HAP-1 (cell line): ENCODE measurements at regions not wholly inside any gene's neighbourhood (a gene's known extent, or its start where the extent isn't known, plus 50 kb on each side); places are given as distances from the start of the nearest gene placed in this dataset.

Experiments
- DNase-seq, 2 experiments: peaks; one replicate each; pipeline ENCODE4 v3.0.0-alpha.2; 2016 to 2020; ENCODE audit warnings: low spot score in 2 of 2
- H3K27me3 ChIP-seq: fragments of 250-450 bp; sonication (Bioruptor Pico); 2 replicates; pipeline ENCODE4 v1.5.1; 2020; ENCODE audit warnings: low read depth, mild to moderate bottlenecking, moderate library complexity
- H3K36me3 ChIP-seq: fragments of 250-450 bp; sonication (Bioruptor Pico); replicated peaks from 2 replicates; pipeline ENCODE4 v1.5.1; 2020; ENCODE audit warnings: mild to moderate bottlenecking
- H3K4me1 ChIP-seq: fragments of 250-450 bp; sonication (Bioruptor Pico); 2 replicates; pipeline ENCODE4 v1.5.1; 2020; ENCODE audit warnings: mild to moderate bottlenecking
- H3K4me3 ChIP-seq: fragments of 250-450 bp; sonication (Bioruptor Pico); 2 replicates; pipeline ENCODE4 v1.5.1; 2020; ENCODE audit warnings: mild to moderate bottlenecking, moderate library complexity
- H3K9me3 ChIP-seq: fragments of 250-450 bp; sonication (Bioruptor Pico); 2 replicates; pipeline ENCODE4 v1.5.1; 2020; ENCODE audit warnings: mild to moderate bottlenecking, moderate library complexity
- in situ Hi-C: fragments of 300-500 bp; cut with MboI; formaldehyde crosslinking; loops from 3 replicates; pipeline ENCODE4 v1.14.3; 2020; ENCODE audit warnings: low sequenced_read_pairs, inconsistent platforms, mixed read lengths

- DNase-seq, result no peak
- H3K9me3 ChIP-seq, result no peaks in the 10 kb centered on the region
- H3K27me3 ChIP-seq, result no peaks in the 10 kb centered on the region
- no peak overlapping the region for H3K4me3 ChIP-seq
- H3K4me1 ChIP-seq, result no peaks in the 10 kb centered on the region; the same call in 1 of the 2 replicates
- in situ Hi-C loops, result no loop called here
- no peaks in the 10 kb centered on the region for H3K36me3 ChIP-seq
Observed at GRCh38 chr4:29521281-29521680, 1198.9 kb upstream of the PCDH7 start.

GRCh38 chr4:29536745-29537144, 1183.4 kb upstream of the PCDH7 start:
- DNase-seq, result no peak
- Histone ChIP-seq H3K36me3 (no peaks in the 10 kb centered on the region), H3K9me3 (no peaks in the 10 kb centered on the region), H3K4me3 (no peak overlapping the region), H3K4me1 (no peaks in the 10 kb centered on the region), H3K27me3 (no peaks in the 10 kb centered on the region)
- in situ Hi-C loops, result no loop called here

GRCh38 chr4:29538889-29539646, 1181.1 kb upstream of the PCDH7 start:
- DNase-seq, result no peak
- in situ Hi-C loops, result no loop called here
- H3K4me3 ChIP-seq, result no peak overlapping the region
- no peaks in the 10 kb centered on the region for H3K36me3 ChIP-seq
- no peaks in the 10 kb centered on the region for H3K4me1 ChIP-seq
- no peaks in the 10 kb centered on the region for H3K27me3 ChIP-seq
- no peaks in the 10 kb centered on the region for H3K9me3 ChIP-seq

GRCh38 chr4:29540439-29541102, 1179.6 kb upstream of the PCDH7 start:
- H3K9me3 ChIP-seq, result no peaks in the 10 kb centered on the region
- no peaks in the 10 kb centered on the region for H3K4me1 ChIP-seq
- H3K27me3 ChIP-seq, result no peaks in the 10 kb centered on the region
- H3K4me3 ChIP-seq, result no peak overlapping the region
- H3K36me3 ChIP-seq, result no peaks in the 10 kb centered on the region
- DNase-seq, result no peak
- in situ Hi-C loops, result no loop called here

- no peak for DNase-seq
- Histone ChIP-seq H3K36me3 (no peaks in the 10 kb centered on the region), H3K9me3 (no peaks in the 10 kb centered on the region; the same call in 1 of the 2 replicates), H3K4me3 (no peak overlapping the region), H3K27me3 (no peaks in the 10 kb centered on the region), H3K4me1 (no peaks in the 10 kb centered on the region)
- in situ Hi-C loops, result no loop called here
Observed at GRCh38 chr4:29541757-29542156, 1178.4 kb upstream of the PCDH7 start.

GRCh38 chr4:29549342-29549741, 1170.8 kb upstream of the PCDH7 start:
- H3K4me3 ChIP-seq, result no peak overlapping the region
- no peaks in the 10 kb centered on the region for H3K36me3 ChIP-seq
- H3K27me3 ChIP-seq, result no peaks in the 10 kb centered on the region
- DNase-seq, result no peak
- in situ Hi-C loops, result no loop called here
- H3K9me3 ChIP-seq, result no peaks in the 10 kb centered on the region; the same call in 1 of the 2 replicates
- H3K4me1 ChIP-seq, result no peaks in the 10 kb centered on the region

- H3K9me3 ChIP-seq, result no peaks in the 10 kb centered on the region
Observed at GRCh38 chr4:29551821-29552220, 1168.3 kb upstream of the PCDH7 start.

GRCh38 chr4:29553846-29554245, 1166.3 kb upstream of the PCDH7 start:
- DNase-seq, result no peak
- no peaks in the 10 kb centered on the region for H3K36me3 ChIP-seq
- H3K9me3 ChIP-seq, result no peaks in the 10 kb centered on the region
- no peak overlapping the region for H3K4me3 ChIP-seq
- in situ Hi-C loops, result no loop called here
- H3K4me1 ChIP-seq, result no peaks in the 10 kb centered on the region
- no peaks in the 10 kb centered on the region for H3K27me3 ChIP-seq

More at GRCh38 chr4:29551821-29552220, 1168.3 kb upstream of the PCDH7 start:
- Histone ChIP-seq H3K4me1 (no peaks in the 10 kb centered on the region), H3K4me3 (no peak overlapping the region), H3K27me3 (no peaks in the 10 kb centered on the region), H3K36me3 (no peaks in the 10 kb centered on the region)
- DNase-seq, result no peak
- in situ Hi-C loops, result no loop called here

GRCh38 chr4:29558789-29559188, 1161.4 kb upstream of the PCDH7 start:
- in situ Hi-C loops, result no loop called here
- no peaks in the 10 kb centered on the region for H3K9me3 ChIP-seq
- no peaks in the 10 kb centered on the region for H3K4me1 ChIP-seq
- DNase-seq, result no peak
- no peaks in the 10 kb centered on the region for H3K36me3 ChIP-seq
- no peaks in the 10 kb centered on the region for H3K27me3 ChIP-seq
- no peak overlapping the region for H3K4me3 ChIP-seq

GRCh38 chr4:29559286-29559685, 1160.9 kb upstream of the PCDH7 start:
- Histone ChIP-seq H3K36me3 (no peaks in the 10 kb centered on the region), H3K4me3 (no peak overlapping the region), H3K4me1 (no peaks in the 10 kb centered on the region), H3K9me3 (no peaks in the 10 kb centered on the region), H3K27me3 (no peaks in the 10 kb centered on the region)
- no peak for DNase-seq
- in situ Hi-C loops, result no loop called here

- Histone ChIP-seq H3K27me3 (no peaks in the 10 kb centered on the region), H3K9me3 (no peaks in the 10 kb centered on the region), H3K4me1 (no peaks in the 10 kb centered on the region), H3K4me3 (no peak overlapping the region), H3K36me3 (no peaks in the 10 kb centered on the region)
- no peak for DNase-seq
- in situ Hi-C loops, result no loop called here
Observed at GRCh38 chr4:29560452-29560851, 1159.7 kb upstream of the PCDH7 start.

- H3K27me3 ChIP-seq, result no peaks in the 10 kb centered on the region
- H3K4me1 ChIP-seq, result peaks cover 13% of the 10 kb centered on the region
- H3K36me3 ChIP-seq, result no peaks in the 10 kb centered on the region
- no peak for DNase-seq
- H3K4me3 ChIP-seq, result no peak overlapping the region
- no peaks in the 10 kb centered on the region for H3K9me3 ChIP-seq
- in situ Hi-C loops, result no loop called here
Observed at GRCh38 chr4:29565256-29565655, 1154.9 kb upstream of the PCDH7 start.

- Histone ChIP-seq H3K4me1 (peaks cover 13% of the 10 kb centered on the region), H3K36me3 (no peaks in the 10 kb centered on the region), H3K9me3 (no peaks in the 10 kb centered on the region), H3K27me3 (no peaks in the 10 kb centered on the region), H3K4me3 (no peak overlapping the region)
- peak; percentile 15 to 92 for DNase-seq
- in situ Hi-C loops, result no loop called here
Observed at GRCh38 chr4:29566371-29566770, 1153.8 kb upstream of the PCDH7 start.

- no peak for DNase-seq
- in situ Hi-C loops, result no loop called here
- H3K36me3 ChIP-seq, result no peaks in the 10 kb centered on the region
- H3K9me3 ChIP-seq, result no peaks in the 10 kb centered on the region
- no peaks in the 10 kb centered on the region for H3K27me3 ChIP-seq
- peaks cover 7% of the 10 kb centered on the region for H3K4me1 ChIP-seq
- H3K4me3 ChIP-seq, result no peak overlapping the region
Observed at GRCh38 chr4:29571322-29571721, 1148.8 kb upstream of the PCDH7 start.
